H1 (cell line): ENCODE measurements at regions not wholly inside any gene's neighbourhood (a gene's known extent, or its start where the extent isn't known, plus 50 kb on each side); places are given as distances from the start of the nearest gene placed in this dataset.

Experiments
- CHD2 ChIP-seq: IDR thresholded peaks from 2 replicates; pipeline ENCODE4 v1.6.1; 2012; ENCODE audit warnings: low read length, improper control_type of control experiment
- TEAD4 ChIP-seq: IDR thresholded peaks from 2 replicates; pipeline ENCODE4 v1.6.1; 2012; ENCODE audit warnings: low read depth, low read length, inconsistent platforms, mixed read lengths

DNA sequence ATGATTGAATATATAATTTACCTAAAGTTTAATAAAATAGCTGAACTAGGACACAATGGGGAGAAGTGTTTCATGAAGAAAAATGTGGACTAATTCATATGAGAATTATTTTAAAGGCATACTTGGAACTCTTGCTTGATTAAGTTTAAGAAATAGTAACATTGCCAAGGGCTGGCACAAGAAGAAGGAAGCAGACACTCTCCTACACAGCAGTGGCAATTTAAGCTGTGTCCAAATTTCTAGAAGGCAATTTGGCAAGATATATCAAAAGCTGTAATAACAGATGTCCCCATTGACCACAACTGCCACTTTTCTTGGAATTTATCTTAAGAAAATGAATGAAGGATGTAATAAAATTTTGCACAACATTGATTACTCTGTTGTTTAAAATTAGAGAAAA is 209.5 kb upstream of the S100G start (continued):
- TF ChIP-seq CHD2, result no peak
- no peak for TF ChIP-seq TEAD4
